ENCODE measurements at regions not wholly inside any gene's neighbourhood (a gene's known extent, or its start where the extent isn't known, plus 50 kb on each side); places are given as distances from the start of the nearest gene placed in this dataset.
"Not testable (repeated sequence)": the region's sequence is repeated elsewhere in the genome, so short reads cannot be mapped to it uniquely, and the experiment has no call there.

- no peak for TF ChIP-seq POLR2A (IDR thresholded peaks at IDR 0.05)
- no peak for TF ChIP-seq CTCF (IDR thresholded peaks at IDR 0.05)
- H3K4me3 ChIP-seq (ENCODE audit: low read depth, poor library complexity, severe bottlenecking), result no peak overlapping the region
- intact Hi-C loops (cut with DNase I; ENCODE audit: low total_unique reads), result no loop called here
- DNase-seq (ENCODE audit: low spot score in 2 of 2), result no peak
- WGBS, 2 donors, result 64 to 83% methylated on average over 2 of the region's 2 CpGs
Measured at GRCh38 chr6:109897561-109898080, 80.5 kb upstream of the GPR6 start.

GRCh38 chr6:109901976-109902375 is 76.1 kb upstream of the GPR6 start:
- 75 to 81% methylated on average over 2 of the region's 2 CpGs for WGBS, 2 donors
- H3K4me3 ChIP-seq (ENCODE audit: low read depth, poor library complexity, severe bottlenecking), result no peak overlapping the region
- TF ChIP-seq POLR2A (IDR thresholded peaks at IDR 0.05) (no peak), CTCF (IDR thresholded peaks at IDR 0.05) (no peak)
- intact Hi-C loops (cut with DNase I; ENCODE audit: low total_unique reads), result no loop called here
- DNase-seq (ENCODE audit: low spot score in 2 of 2), result no peak

GRCh38 chr6:109902870-109903269 is 75.2 kb upstream of the GPR6 start:
- intact Hi-C loops (cut with DNase I; ENCODE audit: low total_unique reads), result no loop called here
- DNase-seq (ENCODE audit: low spot score in 2 of 2), result no peak
- 89 to 94% methylated on average over 1 of the region's 1 CpG for WGBS, 2 donors
- H3K4me3 ChIP-seq (ENCODE audit: low read depth, poor library complexity, severe bottlenecking), result no peak overlapping the region
- TF ChIP-seq POLR2A (IDR thresholded peaks at IDR 0.05) (no peak), CTCF (IDR thresholded peaks at IDR 0.05) (no peak)

- no peak for DNase-seq (ENCODE audit: low spot score in 2 of 2)
- WGBS, 2 donors, result 33 to 56% methylated on average over 1 of the region's 1 CpG
- H3K4me3 ChIP-seq (ENCODE audit: low read depth, poor library complexity, severe bottlenecking), result no peak overlapping the region
- TF ChIP-seq POLR2A (IDR thresholded peaks at IDR 0.05) (no peak), CTCF (IDR thresholded peaks at IDR 0.05) (no peak)
- intact Hi-C loops (cut with DNase I; ENCODE audit: low total_unique reads), result no loop called here
Measured at GRCh38 chr6:109910571-109910970, 67.5 kb upstream of the GPR6 start.

GRCh38 chr6:109912118-109912517 is 66.0 kb upstream of the GPR6 start:
- TF ChIP-seq POLR2A (IDR thresholded peaks at IDR 0.05), result no peak
- TF ChIP-seq CTCF (IDR thresholded peaks at IDR 0.05), result no peak
- H3K4me3 ChIP-seq (ENCODE audit: low read depth, poor library complexity, severe bottlenecking), result no peak overlapping the region
- intact Hi-C loops (cut with DNase I; ENCODE audit: low total_unique reads), result no loop called here
- 67 to 71% methylated on average over 3 of the region's 3 CpGs for WGBS, 2 donors
- DNase-seq (ENCODE audit: low spot score in 2 of 2), result no peak

- TF ChIP-seq CTCF (IDR thresholded peaks at IDR 0.05) (no peak), POLR2A (IDR thresholded peaks at IDR 0.05) (no peak)
- WGBS, 2 donors, result 73 to 81% methylated on average over 3 of the region's 3 CpGs
- no peak for DNase-seq (ENCODE audit: low spot score in 2 of 2)
- intact Hi-C loops (cut with DNase I; ENCODE audit: low total_unique reads), result no loop called here
- no peak overlapping the region for H3K4me3 ChIP-seq (ENCODE audit: low read depth, poor library complexity, severe bottlenecking)
Measured at GRCh38 chr6:109912952-109913351, 65.2 kb upstream of the GPR6 start.

GRCh38 chr6:109915748-109916147 is 62.4 kb upstream of the GPR6 start:
- DNase-seq (ENCODE audit: low spot score in 2 of 2); H3K4me3 ChIP-seq (ENCODE audit: low read depth, poor library complexity, severe bottlenecking); intact Hi-C loops (cut with DNase I; ENCODE audit: low total_unique reads): not testable (repeated sequence)
- WGBS, 2 donors, result 95 to 100% methylated on average over 1 of the region's 1 CpG
